WTC11 (cell line): ENCODE measurements at regions not wholly inside any gene's neighbourhood (a gene's known extent, or its start where the extent isn't known, plus 50 kb on each side); places are given as distances from the start of the nearest gene placed in this dataset.

Experiments
- ATAC-seq: fragments of 200-7000 bp; cut with Tn5 transposase; 2 replicates; pipeline ENCODE4 v1.10.0; 2021; ENCODE audit warnings: mild to moderate bottlenecking, moderate library complexity
- CTCF ChIA-PET: fragments of 300-600 bp; sonication (Branson Sonifier 250); formaldehyde crosslinking; loops from one replicate; lab custom pipeline; 2021; ENCODE audit warnings: antibody characterized with exemption; lab: Charles Lee
- POLR2A ChIA-PET: fragments of 350-600 bp; sonication (Branson Sonifier 250); formaldehyde crosslinking; loops from one replicate; lab custom pipeline; 2021; ENCODE audit warnings: antibody characterized with exemption; lab: Charles Lee
- DNase-seq: peaks from one replicate; pipeline ENCODE4 v3.0.0; 2021; ENCODE audit warnings: low spot score
- H3K27ac Mint-ChIP-seq: 2 replicates; pipeline ENCODE4 v1.8.0; 2021; ENCODE audit warnings: mixed read lengths
- H3K27me3 Mint-ChIP-seq: 2 replicates; pipeline ENCODE4 v1.8.0; 2021; ENCODE audit warnings: low read depth, mild to moderate bottlenecking, moderate library complexity, mixed read lengths
- H3K36me3 Mint-ChIP-seq: 2 replicates; pipeline ENCODE4 v1.8.0; 2021; ENCODE audit warnings: mixed read lengths
- H3K4me1 Mint-ChIP-seq: 2 replicates; pipeline ENCODE4 v1.8.0; 2022; ENCODE audit warnings: mixed read lengths
- H3K4me3 Mint-ChIP-seq: 2 replicates; pipeline ENCODE4 v1.8.0; 2021; ENCODE audit warnings: mild to moderate bottlenecking, moderate library complexity, mixed read lengths
- H3K9me3 Mint-ChIP-seq: 2 replicates; pipeline ENCODE4 v1.8.0; 2021; ENCODE audit warnings: mixed read lengths
- ATF1 ChIP-seq: sonication (generic); formaldehyde crosslinking; IDR thresholded peaks from 2 replicates; pipeline ENCODE4 v1.8.1; 2023; ENCODE audit warnings: mild to moderate bottlenecking, moderate library complexity, missing genetic modification reagents
- CBFB ChIP-seq: sonication (generic); formaldehyde crosslinking; IDR thresholded peaks from 2 replicates; pipeline ENCODE4 v1.8.1; 2022; ENCODE audit warnings: mild to moderate bottlenecking, low read depth, missing genetic modification reagents
- CREB1 ChIP-seq: sonication (generic); formaldehyde crosslinking; IDR thresholded peaks from 2 replicates; pipeline ENCODE4 v1.8.0; 2023; ENCODE audit warnings: mild to moderate bottlenecking, missing genetic modification reagents
- GABPB1 ChIP-seq: sonication (generic); formaldehyde crosslinking; IDR thresholded peaks from 2 replicates; pipeline ENCODE4 v1.8.1; 2023; ENCODE audit warnings: mild to moderate bottlenecking, missing genetic modification reagents
- GRHL2 ChIP-seq: fragments of 250-450 bp; sonication (Bioruptor Pico); IDR thresholded peaks from 2 replicates; pipeline ENCODE4 v1.8.0; 2022; ENCODE audit warnings: mild to moderate bottlenecking, moderate library complexity; ENCODE audit not compliant: insufficient replicate concordance, severe bottlenecking
- OVOL2 ChIP-seq: fragments of 250-450 bp; sonication (Bioruptor Pico); IDR thresholded peaks from 2 replicates; pipeline ENCODE4 v1.9.0; 2021; ENCODE audit warnings: mild to moderate bottlenecking, borderline replicate concordance
- TP53 ChIP-seq: sonication (generic); formaldehyde crosslinking; IDR thresholded peaks from 2 replicates; pipeline ENCODE4 v1.8.1; 2023; ENCODE audit warnings: mild to moderate bottlenecking, missing genetic modification reagents
- ZNF317 ChIP-seq: sonication (generic); formaldehyde crosslinking; IDR thresholded peaks from 2 replicates; pipeline ENCODE4 v1.8.1; 2023; ENCODE audit warnings: low read depth, mild to moderate bottlenecking, moderate library complexity, missing genetic modification reagents, borderline replicate concordance
- ZNF396 ChIP-seq: fragments of 250-450 bp; sonication (Bioruptor Pico); IDR thresholded peaks from 2 replicates; pipeline ENCODE4 v1.8.0; 2021; ENCODE audit warnings: mild to moderate bottlenecking, moderate library complexity, borderline replicate concordance
- ZNF671 ChIP-seq: fragments of 250-450 bp; sonication (Bioruptor Pico); IDR thresholded peaks from 2 replicates; pipeline ENCODE4 v1.8.0; 2021; ENCODE audit warnings: mild to moderate bottlenecking
- TF ChIP-seq, protein P1 (sequence below): fragments of 250-450 bp; sonication (Bioruptor Pico); IDR thresholded peaks from 2 replicates; pipeline ENCODE4 v2.1.2; 2022; ENCODE audit warnings: mild to moderate bottlenecking, moderate library complexity
- TF ChIP-seq, protein P2 (sequence below): sonication (generic); formaldehyde crosslinking; conservative IDR thresholded peaks from 2 replicates; pipeline ENCODE4 v1.8.1; 2023; ENCODE audit warnings: mild to moderate bottlenecking, low read depth, missing genetic modification reagents, moderate library complexity
- TF ChIP-seq, protein P3 (sequence below): sonication (generic); formaldehyde crosslinking; IDR thresholded peaks from 2 replicates; pipeline ENCODE4 v1.8.0; 2023; ENCODE audit warnings: mild to moderate bottlenecking, missing genetic modification reagents
- TF ChIP-seq, protein P4 (sequence below): sonication (generic); formaldehyde crosslinking; IDR thresholded peaks from 2 replicates; pipeline ENCODE4 v1.8.0; 2022; ENCODE audit warnings: mild to moderate bottlenecking, missing genetic modification reagents
- TF ChIP-seq, protein P5 (sequence below): sonication (generic); formaldehyde crosslinking; IDR thresholded peaks from 2 replicates; pipeline ENCODE4 v1.8.1; 2022; ENCODE audit warnings: mild to moderate bottlenecking, missing genetic modification reagents, moderate library complexity, borderline replicate concordance
- TF ChIP-seq, protein P6 (sequence below): sonication (generic); formaldehyde crosslinking; IDR thresholded peaks from 2 replicates; pipeline ENCODE4 v1.8.1; 2022; ENCODE audit warnings: missing genetic modification reagents, borderline replicate concordance
- TF ChIP-seq, protein P7 (sequence below): sonication (generic); formaldehyde crosslinking; IDR thresholded peaks from 2 replicates; pipeline ENCODE4 v1.8.1; 2023; ENCODE audit warnings: mild to moderate bottlenecking, missing genetic modification reagents, borderline replicate concordance

DNA sequence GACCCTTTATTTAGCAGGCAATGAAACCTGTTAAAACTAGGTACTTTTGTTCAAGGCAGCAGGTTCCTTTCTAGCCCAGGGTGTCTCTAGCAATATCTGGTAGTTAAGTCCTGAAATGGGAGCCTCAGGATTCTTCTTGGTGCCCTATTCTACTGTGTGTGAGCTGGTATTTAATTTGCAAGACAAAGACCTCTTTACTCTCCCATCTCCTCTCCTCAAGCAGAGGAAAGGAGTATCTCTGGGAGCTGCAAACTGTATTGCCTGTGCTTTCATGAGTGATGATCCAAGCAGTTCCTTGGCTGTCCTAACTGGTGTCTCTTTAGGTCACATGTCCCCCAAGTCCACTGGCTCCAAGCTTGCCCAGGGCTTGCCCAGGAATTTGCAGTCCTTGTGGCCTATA is 188.2 kb downstream of the SI start:
- peak; percentile 92 for ATAC-seq

More for the DNA sequence above, 188.2 kb downstream of the SI start:
- no peak overlapping the region for H3K4me3 Mint-ChIP-seq
- no peak overlapping the region for H3K27ac Mint-ChIP-seq
- peaks cover 11% of the 10 kb centered on the region for H3K36me3 Mint-ChIP-seq
- peaks cover 31% of the 10 kb centered on the region for H3K9me3 Mint-ChIP-seq
- peaks cover 15% of the 10 kb centered on the region for H3K4me1 Mint-ChIP-seq
- ChIA-PET CTCF (no interaction called here), POLR2A (no interaction called here)
- DNase-seq, result no peak
- no peaks in the 10 kb centered on the region; the same call in 1 of the 2 replicates for H3K27me3 Mint-ChIP-seq
- TF ChIP-seq TP53 (no peak), ZNF396 (CRISPR knock-in tag) (no peak), CBFB (CRISPR knock-in tag) (no peak), ZNF671 (CRISPR knock-in tag) (no peak), ATF1 (CRISPR knock-in tag) (no peak), CREB1 (CRISPR knock-in tag) (no peak), GABPB1 (no peak), OVOL2 (CRISPR knock-in tag) (no peak), ZNF317 (CRISPR knock-in tag) (no peak), GRHL2 (CRISPR knock-in tag) (no peak)
- TF ChIP-seq, protein P1, sequence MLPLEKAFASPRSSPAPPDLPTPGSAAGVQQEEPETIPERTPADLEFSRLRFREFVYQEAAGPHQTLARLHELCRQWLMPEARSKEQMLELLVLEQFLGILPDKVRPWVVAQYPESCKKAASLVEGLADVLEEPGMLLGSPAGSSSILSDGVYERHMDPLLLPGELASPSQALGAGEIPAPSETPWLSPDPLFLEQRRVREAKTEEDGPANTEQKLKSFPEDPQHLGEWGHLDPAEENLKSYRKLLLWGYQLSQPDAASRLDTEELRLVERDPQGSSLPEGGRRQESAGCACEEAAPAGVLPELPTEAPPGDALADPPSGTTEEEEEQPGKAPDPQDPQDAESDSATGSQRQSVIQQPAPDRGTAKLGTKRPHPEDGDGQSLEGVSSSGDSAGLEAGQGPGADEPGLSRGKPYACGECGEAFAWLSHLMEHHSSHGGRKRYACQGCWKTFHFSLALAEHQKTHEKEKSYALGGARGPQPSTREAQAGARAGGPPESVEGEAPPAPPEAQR, result no peak
- TF ChIP-seq, protein P2, sequence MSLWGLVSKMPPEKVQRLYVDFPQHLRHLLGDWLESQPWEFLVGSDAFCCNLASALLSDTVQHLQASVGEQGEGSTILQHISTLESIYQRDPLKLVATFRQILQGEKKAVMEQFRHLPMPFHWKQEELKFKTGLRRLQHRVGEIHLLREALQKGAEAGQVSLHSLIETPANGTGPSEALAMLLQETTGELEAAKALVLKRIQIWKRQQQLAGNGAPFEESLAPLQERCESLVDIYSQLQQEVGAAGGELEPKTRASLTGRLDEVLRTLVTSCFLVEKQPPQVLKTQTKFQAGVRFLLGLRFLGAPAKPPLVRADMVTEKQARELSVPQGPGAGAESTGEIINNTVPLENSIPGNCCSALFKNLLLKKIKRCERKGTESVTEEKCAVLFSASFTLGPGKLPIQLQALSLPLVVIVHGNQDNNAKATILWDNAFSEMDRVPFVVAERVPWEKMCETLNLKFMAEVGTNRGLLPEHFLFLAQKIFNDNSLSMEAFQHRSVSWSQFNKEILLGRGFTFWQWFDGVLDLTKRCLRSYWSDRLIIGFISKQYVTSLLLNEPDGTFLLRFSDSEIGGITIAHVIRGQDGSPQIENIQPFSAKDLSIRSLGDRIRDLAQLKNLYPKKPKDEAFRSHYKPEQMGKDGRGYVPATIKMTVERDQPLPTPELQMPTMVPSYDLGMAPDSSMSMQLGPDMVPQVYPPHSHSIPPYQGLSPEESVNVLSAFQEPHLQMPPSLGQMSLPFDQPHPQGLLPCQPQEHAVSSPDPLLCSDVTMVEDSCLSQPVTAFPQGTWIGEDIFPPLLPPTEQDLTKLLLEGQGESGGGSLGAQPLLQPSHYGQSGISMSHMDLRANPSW (CRISPR knock-in tag), result no peak
- TF ChIP-seq, protein P3, sequence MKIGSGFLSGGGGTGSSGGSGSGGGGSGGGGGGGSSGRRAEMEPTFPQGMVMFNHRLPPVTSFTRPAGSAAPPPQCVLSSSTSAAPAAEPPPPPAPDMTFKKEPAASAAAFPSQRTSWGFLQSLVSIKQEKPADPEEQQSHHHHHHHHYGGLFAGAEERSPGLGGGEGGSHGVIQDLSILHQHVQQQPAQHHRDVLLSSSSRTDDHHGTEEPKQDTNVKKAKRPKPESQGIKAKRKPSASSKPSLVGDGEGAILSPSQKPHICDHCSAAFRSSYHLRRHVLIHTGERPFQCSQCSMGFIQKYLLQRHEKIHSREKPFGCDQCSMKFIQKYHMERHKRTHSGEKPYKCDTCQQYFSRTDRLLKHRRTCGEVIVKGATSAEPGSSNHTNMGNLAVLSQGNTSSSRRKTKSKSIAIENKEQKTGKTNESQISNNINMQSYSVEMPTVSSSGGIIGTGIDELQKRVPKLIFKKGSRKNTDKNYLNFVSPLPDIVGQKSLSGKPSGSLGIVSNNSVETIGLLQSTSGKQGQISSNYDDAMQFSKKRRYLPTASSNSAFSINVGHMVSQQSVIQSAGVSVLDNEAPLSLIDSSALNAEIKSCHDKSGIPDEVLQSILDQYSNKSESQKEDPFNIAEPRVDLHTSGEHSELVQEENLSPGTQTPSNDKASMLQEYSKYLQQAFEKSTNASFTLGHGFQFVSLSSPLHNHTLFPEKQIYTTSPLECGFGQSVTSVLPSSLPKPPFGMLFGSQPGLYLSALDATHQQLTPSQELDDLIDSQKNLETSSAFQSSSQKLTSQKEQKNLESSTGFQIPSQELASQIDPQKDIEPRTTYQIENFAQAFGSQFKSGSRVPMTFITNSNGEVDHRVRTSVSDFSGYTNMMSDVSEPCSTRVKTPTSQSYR (CRISPR knock-in tag), result no peak
- TF ChIP-seq, protein P4, sequence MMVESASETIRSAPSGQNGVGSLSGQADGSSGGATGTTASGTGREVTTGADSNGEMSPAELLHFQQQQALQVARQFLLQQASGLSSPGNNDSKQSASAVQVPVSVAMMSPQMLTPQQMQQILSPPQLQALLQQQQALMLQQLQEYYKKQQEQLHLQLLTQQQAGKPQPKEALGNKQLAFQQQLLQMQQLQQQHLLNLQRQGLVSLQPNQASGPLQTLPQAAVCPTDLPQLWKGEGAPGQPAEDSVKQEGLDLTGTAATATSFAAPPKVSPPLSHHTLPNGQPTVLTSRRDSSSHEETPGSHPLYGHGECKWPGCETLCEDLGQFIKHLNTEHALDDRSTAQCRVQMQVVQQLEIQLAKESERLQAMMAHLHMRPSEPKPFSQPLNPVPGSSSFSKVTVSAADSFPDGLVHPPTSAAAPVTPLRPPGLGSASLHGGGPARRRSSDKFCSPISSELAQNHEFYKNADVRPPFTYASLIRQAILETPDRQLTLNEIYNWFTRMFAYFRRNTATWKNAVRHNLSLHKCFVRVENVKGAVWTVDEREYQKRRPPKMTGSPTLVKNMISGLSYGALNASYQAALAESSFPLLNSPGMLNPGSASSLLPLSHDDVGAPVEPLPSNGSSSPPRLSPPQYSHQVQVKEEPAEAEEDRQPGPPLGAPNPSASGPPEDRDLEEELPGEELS (CRISPR knock-in tag), result no peak
- TF ChIP-seq, protein P5, sequence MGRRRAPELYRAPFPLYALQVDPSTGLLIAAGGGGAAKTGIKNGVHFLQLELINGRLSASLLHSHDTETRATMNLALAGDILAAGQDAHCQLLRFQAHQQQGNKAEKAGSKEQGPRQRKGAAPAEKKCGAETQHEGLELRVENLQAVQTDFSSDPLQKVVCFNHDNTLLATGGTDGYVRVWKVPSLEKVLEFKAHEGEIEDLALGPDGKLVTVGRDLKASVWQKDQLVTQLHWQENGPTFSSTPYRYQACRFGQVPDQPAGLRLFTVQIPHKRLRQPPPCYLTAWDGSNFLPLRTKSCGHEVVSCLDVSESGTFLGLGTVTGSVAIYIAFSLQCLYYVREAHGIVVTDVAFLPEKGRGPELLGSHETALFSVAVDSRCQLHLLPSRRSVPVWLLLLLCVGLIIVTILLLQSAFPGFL (CRISPR knock-in tag), result no peak
- TF ChIP-seq, protein P6, sequence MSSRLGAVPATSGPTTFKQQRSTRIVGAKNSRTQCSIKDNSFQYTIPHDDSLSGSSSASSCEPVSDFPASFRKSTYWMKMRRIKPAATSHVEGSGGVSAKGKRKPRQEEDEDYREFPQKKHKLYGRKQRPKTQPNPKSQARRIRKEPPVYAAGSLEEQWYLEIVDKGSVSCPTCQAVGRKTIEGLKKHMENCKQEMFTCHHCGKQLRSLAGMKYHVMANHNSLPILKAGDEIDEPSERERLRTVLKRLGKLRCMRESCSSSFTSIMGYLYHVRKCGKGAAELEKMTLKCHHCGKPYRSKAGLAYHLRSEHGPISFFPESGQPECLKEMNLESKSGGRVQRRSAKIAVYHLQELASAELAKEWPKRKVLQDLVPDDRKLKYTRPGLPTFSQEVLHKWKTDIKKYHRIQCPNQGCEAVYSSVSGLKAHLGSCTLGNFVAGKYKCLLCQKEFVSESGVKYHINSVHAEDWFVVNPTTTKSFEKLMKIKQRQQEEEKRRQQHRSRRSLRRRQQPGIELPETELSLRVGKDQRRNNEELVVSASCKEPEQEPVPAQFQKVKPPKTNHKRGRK (CRISPR knock-in tag), result no peak
- TF ChIP-seq, protein P7, sequence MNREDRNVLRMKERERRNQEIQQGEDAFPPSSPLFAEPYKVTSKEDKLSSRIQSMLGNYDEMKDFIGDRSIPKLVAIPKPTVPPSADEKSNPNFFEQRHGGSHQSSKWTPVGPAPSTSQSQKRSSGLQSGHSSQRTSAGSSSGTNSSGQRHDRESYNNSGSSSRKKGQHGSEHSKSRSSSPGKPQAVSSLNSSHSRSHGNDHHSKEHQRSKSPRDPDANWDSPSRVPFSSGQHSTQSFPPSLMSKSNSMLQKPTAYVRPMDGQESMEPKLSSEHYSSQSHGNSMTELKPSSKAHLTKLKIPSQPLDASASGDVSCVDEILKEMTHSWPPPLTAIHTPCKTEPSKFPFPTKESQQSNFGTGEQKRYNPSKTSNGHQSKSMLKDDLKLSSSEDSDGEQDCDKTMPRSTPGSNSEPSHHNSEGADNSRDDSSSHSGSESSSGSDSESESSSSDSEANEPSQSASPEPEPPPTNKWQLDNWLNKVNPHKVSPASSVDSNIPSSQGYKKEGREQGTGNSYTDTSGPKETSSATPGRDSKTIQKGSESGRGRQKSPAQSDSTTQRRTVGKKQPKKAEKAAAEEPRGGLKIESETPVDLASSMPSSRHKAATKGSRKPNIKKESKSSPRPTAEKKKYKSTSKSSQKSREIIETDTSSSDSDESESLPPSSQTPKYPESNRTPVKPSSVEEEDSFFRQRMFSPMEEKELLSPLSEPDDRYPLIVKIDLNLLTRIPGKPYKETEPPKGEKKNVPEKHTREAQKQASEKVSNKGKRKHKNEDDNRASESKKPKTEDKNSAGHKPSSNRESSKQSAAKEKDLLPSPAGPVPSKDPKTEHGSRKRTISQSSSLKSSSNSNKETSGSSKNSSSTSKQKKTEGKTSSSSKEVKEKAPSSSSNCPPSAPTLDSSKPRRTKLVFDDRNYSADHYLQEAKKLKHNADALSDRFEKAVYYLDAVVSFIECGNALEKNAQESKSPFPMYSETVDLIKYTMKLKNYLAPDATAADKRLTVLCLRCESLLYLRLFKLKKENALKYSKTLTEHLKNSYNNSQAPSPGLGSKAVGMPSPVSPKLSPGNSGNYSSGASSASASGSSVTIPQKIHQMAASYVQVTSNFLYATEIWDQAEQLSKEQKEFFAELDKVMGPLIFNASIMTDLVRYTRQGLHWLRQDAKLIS (CRISPR knock-in tag), result no peak
